ENCODE measurements at regions not wholly inside any gene's neighbourhood (a gene's known extent, or its start where the extent isn't known, plus 50 kb on each side); places are given as distances from the start of the nearest gene placed in this dataset.

DNA sequence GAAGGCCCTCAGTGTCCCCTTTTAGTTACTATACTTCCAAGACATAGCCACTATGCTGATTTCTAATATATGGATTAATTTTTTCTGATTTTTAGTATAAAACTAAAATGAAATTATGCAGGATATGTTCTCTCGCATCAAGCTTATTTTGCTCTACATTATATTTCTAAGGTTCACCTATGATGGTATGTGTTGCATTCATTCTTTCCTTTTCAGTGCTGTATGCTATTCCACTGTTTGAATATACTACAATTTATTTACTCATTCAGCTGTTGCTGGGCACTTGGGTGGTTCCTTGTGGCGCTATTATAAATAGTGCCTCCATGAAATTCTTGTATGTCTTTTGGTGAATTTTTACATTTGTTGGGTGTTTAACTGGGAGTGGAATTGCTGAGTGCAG is 230.3 kb downstream of the ATG4C start:
- Histone ChIP-seq H4K20me1 (ENCODE audit: insufficient read depth, low read length) (no peaks in the 10 kb centered on the region), H3K4me2 (ENCODE audit: low read length) (no peak overlapping the region), H3K9me2 (ENCODE audit: insufficient read depth, low read length) (no peaks in the 10 kb centered on the region), H3K9me3 (ENCODE audit: low read length) (no peaks in the 10 kb centered on the region), H3K36me3 (ENCODE audit: insufficient read depth, low read length) (no peaks in the 10 kb centered on the region), H3K79me2 (ENCODE audit: insufficient read depth, low read depth, low read length) (no peaks in the 10 kb centered on the region), H3K4me1 (ENCODE audit: insufficient read depth, low read length, poor library complexity, severe bottlenecking) (no peaks in the 10 kb centered on the region), H3K27ac (ENCODE audit: low read depth, low read length, poor library complexity, severe bottlenecking) (no peak overlapping the region), H3K4me3 (ENCODE audit: low read depth, low read length, poor library complexity, severe bottlenecking) (no peak overlapping the region), H2AFZ (ENCODE audit: low read length) (no peak overlapping the region)
- BruUV-seq (replicated peaks), result no TSS peak
- ChIA-PET CTCF (ENCODE audit: unreplicated experiment) (no interaction called here), POLR2A (no interaction called here)
- TF ChIP-seq, protein P1, sequence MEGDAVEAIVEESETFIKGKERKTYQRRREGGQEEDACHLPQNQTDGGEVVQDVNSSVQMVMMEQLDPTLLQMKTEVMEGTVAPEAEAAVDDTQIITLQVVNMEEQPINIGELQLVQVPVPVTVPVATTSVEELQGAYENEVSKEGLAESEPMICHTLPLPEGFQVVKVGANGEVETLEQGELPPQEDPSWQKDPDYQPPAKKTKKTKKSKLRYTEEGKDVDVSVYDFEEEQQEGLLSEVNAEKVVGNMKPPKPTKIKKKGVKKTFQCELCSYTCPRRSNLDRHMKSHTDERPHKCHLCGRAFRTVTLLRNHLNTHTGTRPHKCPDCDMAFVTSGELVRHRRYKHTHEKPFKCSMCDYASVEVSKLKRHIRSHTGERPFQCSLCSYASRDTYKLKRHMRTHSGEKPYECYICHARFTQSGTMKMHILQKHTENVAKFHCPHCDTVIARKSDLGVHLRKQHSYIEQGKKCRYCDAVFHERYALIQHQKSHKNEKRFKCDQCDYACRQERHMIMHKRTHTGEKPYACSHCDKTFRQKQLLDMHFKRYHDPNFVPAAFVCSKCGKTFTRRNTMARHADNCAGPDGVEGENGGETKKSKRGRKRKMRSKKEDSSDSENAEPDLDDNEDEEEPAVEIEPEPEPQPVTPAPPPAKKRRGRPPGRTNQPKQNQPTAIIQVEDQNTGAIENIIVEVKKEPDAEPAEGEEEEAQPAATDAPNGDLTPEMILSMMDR (conservative IDR thresholded peaks at IDR 0.05; ENCODE audit: low read length), result no peak
- TF ChIP-seq EZH2phosphoT487 (IDR thresholded peaks at IDR 0.05; ENCODE audit: borderline replicate concordance, low read depth, low read length), result no peak
- no peak for DNase-seq (ENCODE audit: low spot score)
- intact Hi-C loops (cut with micrococcal nuclease; ENCODE audit: unreplicated experiment), result no loop called here

DNA sequence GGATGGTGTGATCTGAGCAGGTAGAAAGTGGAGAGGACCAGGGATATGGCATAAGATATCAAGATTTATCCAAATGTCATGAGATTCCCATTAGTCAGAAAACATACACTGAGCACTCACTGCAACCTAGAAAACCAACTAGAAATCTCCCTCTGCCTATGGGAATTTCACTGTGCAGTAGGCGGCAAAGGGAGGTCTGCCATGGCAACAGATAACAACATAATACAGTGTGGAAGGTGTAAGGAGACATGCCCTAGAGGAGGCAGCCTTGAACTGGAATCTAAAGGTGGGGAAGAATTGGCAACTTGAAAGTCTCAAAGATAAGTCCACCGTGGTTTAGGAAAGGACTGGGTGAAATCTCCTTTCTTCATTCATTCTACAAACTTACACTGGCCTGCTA is 238.4 kb downstream of the ATG4C start:
- Histone ChIP-seq H3K9me2 (ENCODE audit: insufficient read depth, low read length) (no peaks in the 10 kb centered on the region), H4K20me1 (ENCODE audit: insufficient read depth, low read length) (no peaks in the 10 kb centered on the region), H3K4me2 (ENCODE audit: low read length) (no peak overlapping the region), H3K36me3 (ENCODE audit: insufficient read depth, low read length) (no peaks in the 10 kb centered on the region), H3K4me1 (ENCODE audit: insufficient read depth, low read length, poor library complexity, severe bottlenecking) (no peaks in the 10 kb centered on the region), H2AFZ (ENCODE audit: low read length) (no peak overlapping the region), H3K27ac (ENCODE audit: low read depth, low read length, poor library complexity, severe bottlenecking) (no peak overlapping the region), H3K9me3 (ENCODE audit: low read length) (no peaks in the 10 kb centered on the region), H3K79me2 (ENCODE audit: insufficient read depth, low read depth, low read length) (no peaks in the 10 kb centered on the region), H3K4me3 (ENCODE audit: low read depth, low read length, poor library complexity, severe bottlenecking) (no peak overlapping the region)
- DNase-seq (ENCODE audit: low spot score), result no peak
- intact Hi-C loops (cut with micrococcal nuclease; ENCODE audit: unreplicated experiment), result no loop called here
- no TSS peak for BruUV-seq (replicated peaks)
- no peak for TF ChIP-seq EZH2phosphoT487 (IDR thresholded peaks at IDR 0.05; ENCODE audit: borderline replicate concordance, low read depth, low read length)
- TF ChIP-seq, protein P1 (conservative IDR thresholded peaks at IDR 0.05; ENCODE audit: low read length), result no peak
- ChIA-PET POLR2A (no interaction called here), CTCF (ENCODE audit: unreplicated experiment) (no interaction called here)

DNA sequence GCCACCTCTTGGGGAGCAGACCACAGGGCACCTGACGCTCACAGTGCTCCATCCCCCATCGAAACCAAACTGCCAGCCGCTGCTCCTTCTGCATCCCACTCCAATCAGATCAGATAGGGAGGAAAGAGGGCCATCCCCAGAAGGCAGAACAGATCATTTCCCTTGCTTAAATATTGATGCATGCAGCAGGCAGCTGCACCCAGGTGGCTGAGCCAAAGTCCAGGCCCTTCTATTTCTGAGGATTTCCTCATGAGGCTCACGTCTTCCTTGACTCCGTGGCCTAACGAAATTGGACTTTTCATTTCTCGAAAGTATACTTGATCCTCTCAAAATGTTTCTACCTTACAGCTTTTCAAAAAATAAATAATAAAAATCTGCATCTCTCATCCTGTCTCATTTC is 239.2 kb downstream of the ATG4C start:
- no peak for TF ChIP-seq EZH2phosphoT487 (IDR thresholded peaks at IDR 0.05; ENCODE audit: borderline replicate concordance, low read depth, low read length)
- TF ChIP-seq, protein P1 (conservative IDR thresholded peaks at IDR 0.05; ENCODE audit: low read length), result no peak
- H3K27ac ChIP-seq (ENCODE audit: low read depth, low read length, poor library complexity, severe bottlenecking), result no peak overlapping the region
- H3K9me2 ChIP-seq (ENCODE audit: insufficient read depth, low read length), result no peaks in the 10 kb centered on the region
- POLR2A ChIA-PET, result no interaction called here
- H3K36me3 ChIP-seq (ENCODE audit: insufficient read depth, low read length), result no peaks in the 10 kb centered on the region
- H3K4me3 ChIP-seq (ENCODE audit: low read depth, low read length, poor library complexity, severe bottlenecking), result no peak overlapping the region
- no TSS peak for BruUV-seq (replicated peaks)
- no peaks in the 10 kb centered on the region for H3K4me1 ChIP-seq (ENCODE audit: insufficient read depth, low read length, poor library complexity, severe bottlenecking)
- no peak overlapping the region for H3K4me2 ChIP-seq (ENCODE audit: low read length)
- intact Hi-C loops (cut with micrococcal nuclease; ENCODE audit: unreplicated experiment), result no loop called here
- no peak overlapping the region for H2AFZ ChIP-seq (ENCODE audit: low read length)
- CTCF ChIA-PET (ENCODE audit: unreplicated experiment), result no interaction called here
- no peaks in the 10 kb centered on the region for H3K79me2 ChIP-seq (ENCODE audit: insufficient read depth, low read depth, low read length)
- H4K20me1 ChIP-seq (ENCODE audit: insufficient read depth, low read length), result no peaks in the 10 kb centered on the region
- no peaks in the 10 kb centered on the region for H3K9me3 ChIP-seq (ENCODE audit: low read length)
- no peak for DNase-seq (ENCODE audit: low spot score)

All from OCI-LY7 (cell line).